Urothelium cell line (cell line): ENCODE measurements at regions not wholly inside any gene's neighbourhood (a gene's known extent, or its start where the extent isn't known, plus 50 kb on each side); places are given as distances from the start of the nearest gene placed in this dataset.
"Not testable (repeated sequence)": the region's sequence is repeated elsewhere in the genome, so short reads cannot be mapped to it uniquely, and the experiment has no call there.

ENCODE experiments used
- DNase-seq: peaks from one replicate; pipeline ENCODE4 v3.0.0; 2011; ENCODE audit warnings: low spot score, mixed read lengths
- FAIRE-seq: peaks from 2 replicates; lab custom pipeline; 2011; peaks lifted over from hg19 to GRCh38; lab: Jason Lieb, UNC

- DNase-seq (no peak), FAIRE-seq (no peak)
Observed at GRCh38 chr2:186348200-186348599, 137.9 kb upstream of the ZC3H15 start.

GRCh38 chr2:186349508-186349907 lies 136.6 kb upstream of the ZC3H15 start:
- FAIRE-seq (no peak), DNase-seq (no peak)

- not testable (repeated sequence) for DNase-seq, FAIRE-seq
Observed at GRCh38 chr2:186354160-186354559, 131.9 kb upstream of the ZC3H15 start.

- DNase-seq (no peak), FAIRE-seq (no peak)
Observed at GRCh38 chr2:186365406-186365805, 120.7 kb upstream of the ZC3H15 start.

- FAIRE-seq (no peak), DNase-seq (no peak)
Observed at GRCh38 chr2:186379052-186379451, 107.0 kb upstream of the ZC3H15 start.

- FAIRE-seq (no peak), DNase-seq (no peak)
Observed at GRCh38 chr2:186380805-186381204, 105.3 kb upstream of the ZC3H15 start.

- no peak for FAIRE-seq
- no peak for DNase-seq
Observed at GRCh38 chr2:186381573-186381972, 104.5 kb upstream of the ZC3H15 start.

GRCh38 chr2:186382932-186383331 lies 103.1 kb upstream of the ZC3H15 start:
- FAIRE-seq (no peak), DNase-seq (no peak)

GRCh38 chr2:186384226-186384625 lies 101.8 kb upstream of the ZC3H15 start:
- no peak for FAIRE-seq
- DNase-seq = no peak

GRCh38 chr2:186385638-186386201 lies 100.3 kb upstream of the ZC3H15 start:
- not testable (repeated sequence) for FAIRE-seq, DNase-seq

- DNase-seq (no peak), FAIRE-seq (no peak)
Observed at GRCh38 chr2:186399082-186399644, 86.9 kb upstream of the ZC3H15 start.

- FAIRE-seq (no peak), DNase-seq (no peak)
Observed at GRCh38 chr2:186405842-186406241, 80.2 kb upstream of the ZC3H15 start.

- no peak for FAIRE-seq
Observed at GRCh38 chr2:186407611-186408010, 78.4 kb upstream of the ZC3H15 start.

GRCh38 chr2:186410802-186411201 lies 75.3 kb upstream of the ZC3H15 start:
- FAIRE-seq = no peak
- no peak for DNase-seq

More at GRCh38 chr2:186407611-186408010, 78.4 kb upstream of the ZC3H15 start:
- no peak for DNase-seq

- FAIRE-seq = no peak
- DNase-seq = peak; percentile 7
Observed at GRCh38 chr2:186422226-186422625, 63.8 kb upstream of the ZC3H15 start.

- FAIRE-seq (no peak), DNase-seq (no peak)
Observed at GRCh38 chr2:186423481-186423880, 62.6 kb upstream of the ZC3H15 start.

GRCh38 chr2:186424265-186424664 lies 61.8 kb upstream of the ZC3H15 start:
- FAIRE-seq (no peak), DNase-seq (no peak)

GRCh38 chr2:186425576-186425975 lies 60.5 kb upstream of the ZC3H15 start:
- DNase-seq (no peak), FAIRE-seq (no peak)

- FAIRE-seq (no peak), DNase-seq (no peak)
Observed at GRCh38 chr2:186426153-186427016, 59.7 kb upstream of the ZC3H15 start.

GRCh38 chr2:186427017-186427350 lies 59.1 kb upstream of the ZC3H15 start:
- FAIRE-seq, DNase-seq: not testable (repeated sequence)

- DNase-seq (no peak), FAIRE-seq (no peak)
Observed at GRCh38 chr2:186427970-186428369, 58.1 kb upstream of the ZC3H15 start.

GRCh38 chr2:186429104-186429503 lies 57.0 kb upstream of the ZC3H15 start:
- FAIRE-seq (no peak), DNase-seq (no peak)
